Lower leg skin (tissue), 4 donors: ENCODE measurements at regions not wholly inside any gene's neighbourhood (a gene's known extent, or its start where the extent isn't known, plus 50 kb on each side); places are given as distances from the start of the nearest gene placed in this dataset.

Experiments
- DNase-seq, 2 donors: peaks; one replicate each; pipeline ENCODE4 v3.0.0-alpha.2; 2019; ENCODE audit warnings: low spot score in 2 of 2
- H3K4me3 ChIP-seq: fragments of 200-600 bp; sonication (generic); 2 replicates; pipeline ENCODE4 v1.5.1; 2017; ENCODE audit warnings: mild to moderate bottlenecking, low read depth; ENCODE audit not compliant: poor library complexity, severe bottlenecking
- POLR2A ChIP-seq, 2 donors: fragments of 450-650 bp; IDR thresholded peaks; one replicate each; pipeline ENCODE4 v1.6.1; 2016 to 2017; ENCODE audit warnings: antibody characterized with exemption in 2 of 2, mild to moderate bottlenecking in 1 of 2, moderate library complexity in 1 of 2
- WGBS, 2 donors: methylation state at CpG; one replicate each; pipeline ENCODE4 v1.1.5; 2018; 5-methylcytosine and 5-hydroxymethylcytosine counted together
- intact Hi-C: fragments of 100-400 bp; cut with DNase I; formaldehyde crosslinking; loops from one replicate; pipeline ENCODE4 v1.15.0; 2023; ENCODE audit warnings: low total_unique reads
- TF ChIP-seq, protein P1 (sequence below), 3 donors: fragments of 450-650 bp; IDR thresholded peaks; one replicate each; pipeline ENCODE4 v1.5.1; 2016; ENCODE audit warnings: antibody characterized with exemption in 3 of 3, mild to moderate bottlenecking in 3 of 3, moderate library complexity in 2 of 3

DNA sequence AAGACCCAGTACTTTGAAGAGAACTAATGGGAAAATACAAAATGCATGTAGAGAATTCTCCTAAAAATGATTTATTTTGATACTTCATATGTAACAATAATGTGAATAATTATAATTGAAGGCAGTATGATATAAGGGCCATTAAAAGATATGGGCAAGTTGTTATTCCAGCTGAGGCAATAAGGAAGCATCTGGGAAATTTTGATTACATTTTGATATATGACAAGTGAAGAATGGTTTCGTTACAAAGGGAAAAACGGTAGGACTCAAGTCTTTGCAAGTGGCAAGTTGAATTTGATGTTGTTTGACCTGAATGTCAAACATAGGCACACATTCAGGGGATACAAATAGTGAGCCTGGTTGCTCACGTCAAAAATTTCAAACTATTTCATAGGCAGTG is 137.9 kb upstream of the TP63 start:
- intact Hi-C loops = no loop called here
- TF ChIP-seq, protein P1, sequence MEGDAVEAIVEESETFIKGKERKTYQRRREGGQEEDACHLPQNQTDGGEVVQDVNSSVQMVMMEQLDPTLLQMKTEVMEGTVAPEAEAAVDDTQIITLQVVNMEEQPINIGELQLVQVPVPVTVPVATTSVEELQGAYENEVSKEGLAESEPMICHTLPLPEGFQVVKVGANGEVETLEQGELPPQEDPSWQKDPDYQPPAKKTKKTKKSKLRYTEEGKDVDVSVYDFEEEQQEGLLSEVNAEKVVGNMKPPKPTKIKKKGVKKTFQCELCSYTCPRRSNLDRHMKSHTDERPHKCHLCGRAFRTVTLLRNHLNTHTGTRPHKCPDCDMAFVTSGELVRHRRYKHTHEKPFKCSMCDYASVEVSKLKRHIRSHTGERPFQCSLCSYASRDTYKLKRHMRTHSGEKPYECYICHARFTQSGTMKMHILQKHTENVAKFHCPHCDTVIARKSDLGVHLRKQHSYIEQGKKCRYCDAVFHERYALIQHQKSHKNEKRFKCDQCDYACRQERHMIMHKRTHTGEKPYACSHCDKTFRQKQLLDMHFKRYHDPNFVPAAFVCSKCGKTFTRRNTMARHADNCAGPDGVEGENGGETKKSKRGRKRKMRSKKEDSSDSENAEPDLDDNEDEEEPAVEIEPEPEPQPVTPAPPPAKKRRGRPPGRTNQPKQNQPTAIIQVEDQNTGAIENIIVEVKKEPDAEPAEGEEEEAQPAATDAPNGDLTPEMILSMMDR (IDR thresholded peaks at IDR 0.05) = no peak
- no peak for TF ChIP-seq POLR2A (IDR thresholded peaks at IDR 0.05)

DNA sequence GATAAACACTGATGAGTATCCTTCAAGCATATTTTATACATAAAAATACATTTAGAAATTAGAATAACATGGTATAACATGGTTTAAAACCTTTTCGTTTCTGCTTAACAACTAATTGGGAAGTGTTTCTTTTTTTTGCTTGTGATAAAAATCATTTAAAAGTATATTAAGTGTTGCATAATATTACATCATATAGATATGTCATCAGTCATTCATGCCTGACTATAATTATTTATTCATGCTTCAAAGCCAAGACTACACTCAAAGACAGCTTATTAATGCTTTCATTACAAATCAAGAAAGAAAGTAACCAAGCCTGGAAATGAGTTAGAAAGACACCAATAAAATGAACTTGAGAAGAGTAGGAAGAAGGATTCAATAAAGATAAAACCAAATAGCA is 136.6 kb upstream of the TP63 start:
- DNase-seq = no peak
- WGBS, 2 donors = 61 to 64% methylated on average over 1 of the region's 1 CpG
- no peak overlapping the region for H3K4me3 ChIP-seq
- TF ChIP-seq, protein P1 (IDR thresholded peaks at IDR 0.05) = no peak
- no peak for TF ChIP-seq POLR2A (IDR thresholded peaks at IDR 0.05)
- intact Hi-C loops = no loop called here

More for the DNA sequence above, 137.9 kb upstream of the TP63 start:
- DNase-seq = no peak
- H3K4me3 ChIP-seq = no peak overlapping the region
- 63 to 68% methylated on average over 3 of the region's 3 CpGs for WGBS, 2 donors

DNA sequence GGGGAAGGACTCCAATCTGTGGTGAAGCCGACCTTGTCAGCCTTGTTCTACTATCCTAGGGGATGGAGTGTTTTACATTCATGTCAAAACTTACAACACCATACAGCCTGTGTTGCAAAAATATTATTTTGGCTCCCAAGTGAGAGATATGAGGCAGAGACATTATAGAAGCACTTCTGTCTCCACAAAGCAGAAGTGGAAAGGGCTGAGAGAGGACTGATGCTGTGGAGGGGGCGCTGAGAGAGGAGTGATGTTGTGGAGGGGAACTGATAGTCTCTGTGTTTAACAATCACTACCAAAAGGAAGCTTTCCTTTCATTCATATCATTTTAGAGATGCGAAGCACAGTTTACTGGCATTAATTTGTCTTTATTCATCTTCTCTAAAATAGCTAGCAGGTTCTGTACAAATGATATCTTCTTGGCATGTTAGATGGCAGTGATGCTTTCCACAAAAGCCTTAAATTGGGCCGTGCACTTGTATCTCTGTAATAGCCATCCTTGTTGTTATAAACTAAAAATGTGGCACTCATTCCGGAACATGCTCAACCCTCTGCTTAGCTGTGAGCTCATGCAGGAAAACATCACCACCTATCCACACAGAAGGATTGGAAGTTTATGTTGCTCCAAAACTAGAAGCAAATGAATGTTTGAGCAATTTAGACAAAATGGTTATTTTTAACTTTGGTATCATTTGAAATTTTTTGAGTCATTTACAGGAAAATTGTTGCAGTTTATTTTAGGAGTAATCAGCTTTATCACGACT is 134.6 kb upstream of the TP63 start:
- intact Hi-C loops = no loop called here
- 59 to 69% methylated on average over 6 of the region's 6 CpGs for WGBS, 2 donors

DNA sequence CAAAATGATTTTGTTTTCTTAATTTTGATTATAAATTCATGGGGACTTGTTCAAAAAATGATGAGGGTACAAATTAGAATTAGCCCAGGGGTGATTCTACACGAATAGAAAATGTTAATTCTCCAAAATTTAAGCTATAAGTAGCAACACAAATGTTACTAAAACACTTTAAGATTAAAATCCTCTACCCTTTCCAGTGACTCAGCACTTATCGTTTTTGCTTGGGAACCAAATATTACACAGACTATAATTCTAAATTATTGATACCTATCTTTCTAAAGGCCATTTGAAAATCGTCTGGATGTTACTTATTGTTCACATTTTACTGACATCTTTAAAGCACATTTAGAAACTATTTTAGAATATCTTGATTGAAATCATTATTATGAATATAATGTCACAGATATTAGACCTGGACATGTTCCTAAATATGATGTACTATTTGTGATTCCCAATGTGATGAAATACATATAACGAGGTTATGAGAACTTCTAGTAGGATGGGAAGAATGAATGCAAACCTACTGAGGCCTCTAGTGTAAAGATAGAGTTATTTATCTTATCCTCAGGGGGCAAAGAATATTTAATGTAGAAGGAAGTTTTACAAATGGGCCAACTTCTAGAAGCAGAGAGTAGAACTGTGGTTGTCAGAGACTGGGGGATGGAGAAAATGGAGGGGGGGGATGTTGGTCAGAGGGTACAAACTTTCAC is 132.0 kb upstream of the TP63 start:
- H3K4me3 ChIP-seq = no peak overlapping the region
- DNase-seq = no peak
- intact Hi-C loops = no loop called here
- TF ChIP-seq POLR2A (IDR thresholded peaks at IDR 0.05) = no peak
- TF ChIP-seq, protein P1 (IDR thresholded peaks at IDR 0.05) = no peak
- 59 to 73% methylated on average over 4 of the region's 4 CpGs for WGBS, 2 donors

More for the DNA sequence above, 134.6 kb upstream of the TP63 start:
- no peak for DNase-seq
- H3K4me3 ChIP-seq = no peak overlapping the region
- TF ChIP-seq POLR2A (IDR thresholded peaks at IDR 0.05) = no peak
- TF ChIP-seq, protein P1 (IDR thresholded peaks at IDR 0.05) = no peak

DNA sequence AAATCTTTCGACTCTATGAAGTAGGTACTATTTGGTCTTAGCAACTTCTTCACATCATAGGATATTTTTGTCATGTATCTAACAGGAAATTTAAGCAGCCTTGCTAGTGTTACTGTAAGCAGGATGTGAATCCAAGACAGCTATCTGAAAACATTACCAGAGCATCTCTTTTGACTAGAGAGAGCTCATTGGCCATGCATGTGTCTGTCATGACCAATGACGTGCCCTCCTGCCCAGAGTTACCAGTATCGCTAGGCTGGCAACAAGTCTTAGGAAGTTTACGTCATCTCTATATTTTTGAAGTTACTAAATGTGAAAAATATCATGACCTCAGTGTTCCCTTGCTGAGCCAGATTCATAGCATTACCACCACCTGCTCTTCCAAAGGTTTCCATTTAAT is 130.9 kb upstream of the TP63 start:
- intact Hi-C loops = no loop called here
- TF ChIP-seq, protein P1 (IDR thresholded peaks at IDR 0.05) = no peak
- TF ChIP-seq POLR2A (IDR thresholded peaks at IDR 0.05) = no peak
- 96 to 98% methylated on average over 4 of the region's 4 CpGs for WGBS, 2 donors
- DNase-seq = no peak
- H3K4me3 ChIP-seq = no peak overlapping the region
